Mesenchymal stem cell (in vitro differentiated cells and primary cell): ENCODE measurements at regions not wholly inside any gene's neighbourhood (a gene's known extent, or its start where the extent isn't known, plus 50 kb on each side); places are given as distances from the start of the nearest gene placed in this dataset.

Experiments used
- DNase-seq: peaks from one replicate; pipeline ENCODE4 v3.0.0-alpha.2; 2013
- H2AFZ ChIP-seq: one replicate; pipeline ENCODE4 v1.6.1; 2013; ENCODE audit warnings: low read depth, mild to moderate bottlenecking, control low read depth, inconsistent platforms, low read length, moderate library complexity
- H2AK5ac ChIP-seq: 2 replicates; pipeline ENCODE4 v1.6.1; 2013; ENCODE audit warnings: low read length, moderate library complexity, mild to moderate bottlenecking, inconsistent platforms; ENCODE audit not compliant: severe bottlenecking
- H2BK120ac ChIP-seq: one replicate; pipeline ENCODE4 v1.6.1; 2013; ENCODE audit warnings: low read depth, mild to moderate bottlenecking, inconsistent platforms, low read length, moderate library complexity
- H2BK12ac ChIP-seq, 2 experiments: one replicate each; pipeline ENCODE4 v1.6.1; 2013; ENCODE audit warnings: inconsistent platforms in 2 of 2, low read length in 2 of 2, mild to moderate bottlenecking in 2 of 2, moderate library complexity in 2 of 2, control low read depth in 1 of 2
- H2BK15ac ChIP-seq: one replicate; pipeline ENCODE4 v1.6.1; 2013; ENCODE audit warnings: mild to moderate bottlenecking, low read depth, inconsistent platforms; ENCODE audit not compliant: poor library complexity, severe bottlenecking
- H2BK5ac ChIP-seq: 2 replicates; pipeline ENCODE4 v1.6.1; 2013; ENCODE audit warnings: low read depth, mild to moderate bottlenecking, low read length, control low read depth, inconsistent platforms; ENCODE audit not compliant: poor library complexity, severe bottlenecking
- H3K14ac ChIP-seq, 2 experiments: one replicate each; pipeline ENCODE4 v1.6.1; 2013; ENCODE audit warnings: inconsistent platforms in 2 of 2, low read length in 2 of 2, control low read depth in 1 of 2, mild to moderate bottlenecking in 1 of 2, moderate library complexity in 1 of 2
- H3K18ac ChIP-seq, 2 experiments: one replicate each; pipeline ENCODE4 v1.6.1; 2013; ENCODE audit warnings: inconsistent platforms in 2 of 2, low read length in 2 of 2, control low read depth in 1 of 2, low read depth in 1 of 2, mild to moderate bottlenecking in 1 of 2
- H3K23ac ChIP-seq, 2 experiments: one replicate each; pipeline ENCODE4 v1.6.1; 2013; ENCODE audit warnings: inconsistent platforms in 2 of 2, low read length in 2 of 2, mild to moderate bottlenecking in 2 of 2, moderate library complexity in 2 of 2, control low read depth in 1 of 2
- H3K27ac ChIP-seq: 2 replicates; pipeline ENCODE4 v1.5.1; 2013; ENCODE audit warnings: mild to moderate bottlenecking, moderate library complexity, low read length, control low read depth, inconsistent platforms; ENCODE audit not compliant: poor library complexity, severe bottlenecking
- H3K27me3 ChIP-seq, 2 experiments: 2 replicates each; pipeline versions ENCODE4 v1.6.1 to v1.7.0; 2013; ENCODE audit warnings: low read length in 2 of 2, mild to moderate bottlenecking in 2 of 2, moderate library complexity in 2 of 2, control low read depth in 1 of 2, inconsistent platforms in 1 of 2; ENCODE audit not compliant: control insufficient read depth in 1 of 2, insufficient read depth in 1 of 2
- H3K36me3 ChIP-seq, 2 experiments: 2 replicates each; pipeline versions ENCODE4 v1.6.1 to v1.7.0; 2013; ENCODE audit warnings: low read length in 2 of 2, control low read depth in 1 of 2, inconsistent platforms in 1 of 2, low read depth in 1 of 2, mild to moderate bottlenecking in 1 of 2; ENCODE audit not compliant: insufficient read depth in 2 of 2, control insufficient read depth in 1 of 2
- H3K4ac ChIP-seq, 2 experiments: one replicate each; pipeline ENCODE4 v1.6.1; 2013; ENCODE audit warnings: inconsistent platforms in 2 of 2, low read length in 2 of 2, mild to moderate bottlenecking in 2 of 2, moderate library complexity in 2 of 2, control low read depth in 1 of 2, low read depth in 1 of 2
- H3K4me1 ChIP-seq: 2 replicates; pipeline ENCODE4 v1.6.1; 2013; ENCODE audit warnings: low read depth, low read length, control low read depth; ENCODE audit not compliant: control insufficient read depth, insufficient read depth
- H3K4me2 ChIP-seq: 2 replicates; pipeline ENCODE4 v1.6.1; 2013; ENCODE audit warnings: low read length, mild to moderate bottlenecking, inconsistent platforms; ENCODE audit not compliant: poor library complexity, severe bottlenecking
- H3K4me3 ChIP-seq, 2 experiments: 2 replicates each; pipeline versions ENCODE4 v1.5.1 to v1.7.0; 2013; ENCODE audit warnings: low read length in 2 of 2, mild to moderate bottlenecking in 2 of 2, control low read depth in 1 of 2, low read depth in 1 of 2; ENCODE audit not compliant: insufficient read depth in 1 of 2
- H3K79me1 ChIP-seq: replicated peaks from 2 replicates; pipeline ENCODE4 v1.6.1; 2013; ENCODE audit warnings: mild to moderate bottlenecking, control low read depth, low read length, inconsistent platforms; ENCODE audit not compliant: poor library complexity, severe bottlenecking
- H3K9ac ChIP-seq: 2 replicates; pipeline ENCODE4 v1.7.0; 2013; ENCODE audit warnings: mild to moderate bottlenecking, low read length, moderate library complexity
- H3K9me3 ChIP-seq: 2 replicates; pipeline ENCODE4 v1.7.0; 2013; ENCODE audit warnings: mild to moderate bottlenecking, low read length; ENCODE audit not compliant: control insufficient read depth
- H4K8ac ChIP-seq: one replicate; pipeline ENCODE4 v1.6.1; 2013; ENCODE audit warnings: inconsistent platforms, mild to moderate bottlenecking, low read length, moderate library complexity
- H4K91ac ChIP-seq: one replicate; pipeline ENCODE4 v1.6.1; 2013; ENCODE audit warnings: mild to moderate bottlenecking, low read length, inconsistent platforms
- whole genome bisulfite sequencing: methylation state at CpG from one replicate; pipeline ENCODE4 v1.1.7; 2013; ENCODE audit warnings: mixed read lengths; 5-methylcytosine and 5-hydroxymethylcytosine counted together

DNA sequence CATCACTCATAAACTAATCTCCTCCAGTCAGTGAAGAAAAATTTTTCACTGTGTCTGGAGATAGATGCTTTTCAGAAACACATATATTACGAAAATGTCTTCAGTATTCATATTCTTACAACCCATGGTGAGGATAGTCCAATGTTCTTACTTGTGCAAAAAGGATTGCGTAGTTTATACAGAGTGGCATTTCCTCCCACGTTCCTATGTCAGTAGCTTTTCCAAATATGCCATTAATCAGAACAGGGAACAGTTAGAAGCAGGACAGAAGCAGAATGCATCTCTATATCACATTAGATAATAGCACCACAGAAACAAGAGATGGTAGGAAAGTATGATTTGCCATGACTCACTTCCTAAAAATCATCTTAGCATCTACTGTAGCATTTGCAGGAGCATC is 282.9 kb downstream of the SLITRK5 start:
- no peak overlapping the region for H3K9ac ChIP-seq

DNA sequence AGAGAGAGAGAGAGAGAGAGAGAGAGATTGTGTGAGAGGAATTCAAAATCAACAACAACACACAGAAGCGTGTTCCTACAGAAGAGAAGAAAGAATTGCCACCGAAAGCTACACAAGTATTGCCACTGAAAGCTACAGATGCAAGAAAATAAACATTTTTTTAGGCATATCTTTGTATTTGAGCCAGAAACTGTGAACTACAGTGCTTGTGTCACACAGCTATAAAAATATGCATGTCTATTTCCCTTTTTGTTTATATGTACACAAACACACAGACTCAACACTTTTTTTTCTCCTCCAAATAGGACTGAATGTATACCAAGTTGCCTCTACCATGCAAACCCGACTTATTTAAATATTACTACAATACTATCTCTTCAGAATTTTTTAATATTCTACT is 290.4 kb downstream of the SLITRK5 start:
- H3K4me1 ChIP-seq: no peaks in the 10 kb centered on the region
- no peak overlapping the region for H4K91ac ChIP-seq
- H2BK15ac ChIP-seq: no peak overlapping the region
- H3K27ac ChIP-seq: no peak overlapping the region
- H3K79me1 ChIP-seq: no peaks in the 10 kb centered on the region
- no peak overlapping the region for H3K9ac ChIP-seq
- no peak for DNase-seq
- H2AFZ ChIP-seq: no peak overlapping the region
- H2BK120ac ChIP-seq: no peak overlapping the region
- no peaks in the 10 kb centered on the region for H3K9me3 ChIP-seq
- H4K8ac ChIP-seq: no peak overlapping the region
- WGBS: no CpG with 5 or more reads among the region's 3 CpGs
- no peak overlapping the region for H2AK5ac ChIP-seq
- H3K36me3 ChIP-seq: no peaks in the 10 kb centered on the region
- H3K23ac ChIP-seq: no peak overlapping the region
- no peak overlapping the region for H3K4ac ChIP-seq
- H2BK5ac ChIP-seq: no peak overlapping the region
- H2BK12ac ChIP-seq: no peak overlapping the region
- no peak overlapping the region for H3K4me3 ChIP-seq
- H3K4me2 ChIP-seq: no peak overlapping the region
- H3K27me3 ChIP-seq: no peaks in the 10 kb centered on the region
- no peak overlapping the region for H3K14ac ChIP-seq
- H3K18ac ChIP-seq: no peak overlapping the region

More for the DNA sequence above, 282.9 kb downstream of the SLITRK5 start:
- no peak overlapping the region for H2BK12ac ChIP-seq
- no peaks in the 10 kb centered on the region for H3K79me1 ChIP-seq
- no peak overlapping the region for H2BK120ac ChIP-seq
- WGBS: 30% methylated on average over 2 of the region's 3 CpGs
- H2AFZ ChIP-seq: no peak overlapping the region
- H2BK5ac ChIP-seq: no peak overlapping the region
- H3K18ac ChIP-seq: no peak overlapping the region
- H3K23ac ChIP-seq: no peak overlapping the region
- no peak overlapping the region for H3K27ac ChIP-seq
- H3K4me1 ChIP-seq: no peaks in the 10 kb centered on the region
- H3K9me3 ChIP-seq: no peaks in the 10 kb centered on the region
- no peaks in the 10 kb centered on the region for H3K27me3 ChIP-seq
- no peak overlapping the region for H4K8ac ChIP-seq
- DNase-seq: peak; percentile 56
- H3K4me3 ChIP-seq: no peak overlapping the region
- H3K4ac ChIP-seq: no peak overlapping the region
- H4K91ac ChIP-seq: no peak overlapping the region
- no peaks in the 10 kb centered on the region for H3K36me3 ChIP-seq
- H2BK15ac ChIP-seq: no peak overlapping the region
- no peak overlapping the region for H2AK5ac ChIP-seq
- no peak overlapping the region for H3K4me2 ChIP-seq
- no peak overlapping the region for H3K14ac ChIP-seq

DNA sequence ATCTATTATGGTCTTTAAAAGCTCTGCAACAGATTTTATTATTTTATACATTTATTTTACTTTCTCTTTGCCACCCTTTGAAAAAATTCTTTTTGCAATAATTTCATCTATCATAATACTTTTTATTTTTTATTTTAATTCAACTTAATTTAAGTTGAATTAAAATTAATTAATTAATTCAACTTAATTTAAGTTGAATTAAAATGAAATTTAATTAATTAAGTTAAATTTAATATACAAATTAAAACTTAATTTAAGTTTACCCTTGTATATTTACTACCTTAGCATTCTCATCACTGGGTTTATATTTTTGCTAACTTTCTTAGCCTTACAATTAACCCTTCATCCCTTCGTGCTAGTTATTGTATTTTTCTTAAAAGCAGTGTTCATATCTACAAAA is 301.4 kb downstream of the SLITRK5 start:
- Histone ChIP-seq H3K27me3 (no peaks in the 10 kb centered on the region), H2BK5ac (no peak overlapping the region), H3K4me2 (no peak overlapping the region), H3K4ac (no peak overlapping the region), H3K27ac (no peak overlapping the region), H3K18ac (no peak overlapping the region), H3K4me3 (no peak overlapping the region), H2BK15ac (no peak overlapping the region), H3K79me1 (no peaks in the 10 kb centered on the region), H2BK120ac (no peak overlapping the region), H3K23ac (no peak overlapping the region), H4K8ac (no peak overlapping the region), H2AK5ac (no peak overlapping the region), H2AFZ (no peak overlapping the region), H2BK12ac (no peak overlapping the region), H3K36me3 (no peaks in the 10 kb centered on the region), H3K9ac (no peak overlapping the region), H3K14ac (no peak overlapping the region), H3K4me1 (no peaks in the 10 kb centered on the region), H3K9me3 (peaks cover 7% of the 10 kb centered on the region), H4K91ac (no peak overlapping the region)
- no peak for DNase-seq
- no CpG with 5 or more reads among the region's 1 CpG for WGBS

DNA sequence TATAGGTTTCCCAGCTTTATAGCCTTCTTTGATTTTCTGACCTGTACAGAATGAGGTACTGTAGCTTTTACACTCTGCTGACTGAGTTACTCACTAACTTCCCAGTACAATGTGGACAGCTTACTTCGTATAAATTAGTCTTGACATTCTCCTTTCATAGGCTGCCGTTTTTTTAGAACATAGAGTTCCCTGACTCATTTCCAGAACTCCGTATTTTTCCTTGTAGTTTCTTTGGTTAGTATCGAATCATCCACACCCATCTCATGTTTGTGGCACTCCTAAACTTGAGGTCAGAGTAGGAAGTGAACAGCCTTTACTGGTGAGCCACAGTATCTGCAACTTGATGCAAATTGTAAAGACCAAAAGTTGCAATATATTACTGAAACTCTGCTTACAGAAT is 303.9 kb downstream of the SLITRK5 start:
- no peak overlapping the region for H2BK120ac ChIP-seq
- no peaks in the 10 kb centered on the region for H3K79me1 ChIP-seq
- H3K36me3 ChIP-seq: no peaks in the 10 kb centered on the region
- no peak overlapping the region for H3K4me2 ChIP-seq
- no peak overlapping the region for H3K4me3 ChIP-seq
- no peak overlapping the region for H2BK5ac ChIP-seq
- no peak overlapping the region for H2BK12ac ChIP-seq
- H4K91ac ChIP-seq: no peak overlapping the region
- H2BK15ac ChIP-seq: no peak overlapping the region
- H4K8ac ChIP-seq: no peak overlapping the region
- peak; percentile 24 for DNase-seq
- no peak overlapping the region for H2AK5ac ChIP-seq
- H3K9me3 ChIP-seq: peaks cover 3% of the 10 kb centered on the region
- H3K27me3 ChIP-seq: no peaks in the 10 kb centered on the region
- no peak overlapping the region for H3K23ac ChIP-seq
- no peaks in the 10 kb centered on the region for H3K4me1 ChIP-seq
- no peak overlapping the region for H3K4ac ChIP-seq
- no peak overlapping the region for H3K9ac ChIP-seq
- WGBS: 42% methylated on average over 4 of the region's 4 CpGs
- H3K14ac ChIP-seq: no peak overlapping the region
- no peak overlapping the region for H3K27ac ChIP-seq
- H2AFZ ChIP-seq: no peak overlapping the region
- H3K18ac ChIP-seq: no peak overlapping the region
